Thyroid gland (tissue), 4 donors: ENCODE measurements at regions not wholly inside any gene's neighbourhood (a gene's known extent, or its start where the extent isn't known, plus 50 kb on each side); places are given as distances from the start of the nearest gene placed in this dataset.

Experiments
- DNase-seq, 2 donors: peaks; one replicate each; pipeline ENCODE4 v3.0.0-alpha.2; 2019
- H3K27ac ChIP-seq, 3 donors: fragments of 200-600 bp; sonication (generic); 1 replicate in 2 of 3; 2 replicates in 1 of 3; pipeline ENCODE4 v1.5.1; 2016 to 2019; ENCODE audit warnings: mild to moderate bottlenecking in 1 of 3, moderate library complexity in 1 of 3
- H3K27me3 ChIP-seq: fragments of 200-600 bp; sonication (generic); one replicate; pipeline ENCODE4 v1.5.1; 2019
- H3K36me3 ChIP-seq, 2 donors: fragments of 200-600 bp; sonication (generic); one replicate each; pipeline ENCODE4 v1.5.1; 2016 to 2019
- H3K4me1 ChIP-seq, 2 donors: fragments of 200-600 bp; sonication (generic); one replicate each; pipeline ENCODE4 v1.5.1; 2017 to 2019
- H3K4me3 ChIP-seq, 3 donors: fragments of 200-600 bp; sonication (generic); replicated peaks in 1 of 3; 1 replicate in 2 of 3; 2 replicates in 1 of 3; pipeline ENCODE4 v1.5.1; 2016; ENCODE audit warnings: mild to moderate bottlenecking in 1 of 3
- H3K9me3 ChIP-seq: fragments of 200-600 bp; sonication (generic); one replicate; pipeline ENCODE4 v1.5.1; 2017
- CTCF ChIP-seq, 6 experiments: fragments of 200-600 bp in 3 of 6; fragments of 450-650 bp in 3 of 6; sonication (generic) in 3 of 6; IDR thresholded peaks; one replicate each; pipeline ENCODE4 v1.5.1; 2016 to 2019; ENCODE audit warnings: antibody characterized with exemption in 6 of 6, mild to moderate bottlenecking in 2 of 6, inconsistent platforms in 1 of 6, moderate library complexity in 1 of 6
- POLR2A ChIP-seq, 2 donors: fragments of 450-650 bp; IDR thresholded peaks; one replicate each; pipeline ENCODE4 v1.6.1; 2017; ENCODE audit warnings: antibody characterized with exemption in 2 of 2, mild to moderate bottlenecking in 2 of 2, moderate library complexity in 1 of 2
- WGBS, 2 donors: methylation state at CpG; one replicate each; pipeline ENCODE4 v1.1.5; 2017; 5-methylcytosine and 5-hydroxymethylcytosine counted together
- intact Hi-C: fragments of 100-400 bp; cut with DNase I; formaldehyde crosslinking; loops from one replicate; pipeline ENCODE4 v1.15.1; 2023

DNA sequence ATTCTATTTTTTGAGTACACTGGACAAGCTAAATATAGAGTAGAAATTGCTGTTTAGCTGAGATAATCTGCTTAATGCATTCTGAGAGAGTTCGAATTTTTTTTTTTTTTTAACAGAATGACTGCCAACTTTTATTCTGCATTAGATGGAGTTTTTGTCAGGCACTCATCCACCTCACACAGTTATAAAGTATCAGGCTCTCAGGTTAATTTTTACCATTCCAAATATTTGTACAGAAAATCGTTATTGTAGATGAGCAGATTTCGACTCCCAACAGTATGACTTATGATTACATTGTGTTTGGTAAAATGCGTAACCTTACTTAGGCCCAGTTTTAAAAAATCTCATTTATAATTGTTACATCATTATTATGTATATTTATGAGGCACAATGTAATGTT lies 1731.0 kb downstream of the GRIK2 start:
- no peaks in the 10 kb centered on the region for H3K36me3 ChIP-seq
- H3K9me3 ChIP-seq, result no peaks in the 10 kb centered on the region
- TF ChIP-seq POLR2A (IDR thresholded peaks at IDR 0.05), result no peak
- TF ChIP-seq CTCF (IDR thresholded peaks at IDR 0.05), result no peak
- no peaks in the 10 kb centered on the region for H3K4me1 ChIP-seq
- WGBS, 2 donors, result 92% methylated on average over 4 of the region's 4 CpGs
- H3K4me3 ChIP-seq, result no peak overlapping the region
- intact Hi-C loops, result no loop called here
- no peaks in the 10 kb centered on the region for H3K27me3 ChIP-seq
- no peak for DNase-seq
- no peak overlapping the region for H3K27ac ChIP-seq

DNA sequence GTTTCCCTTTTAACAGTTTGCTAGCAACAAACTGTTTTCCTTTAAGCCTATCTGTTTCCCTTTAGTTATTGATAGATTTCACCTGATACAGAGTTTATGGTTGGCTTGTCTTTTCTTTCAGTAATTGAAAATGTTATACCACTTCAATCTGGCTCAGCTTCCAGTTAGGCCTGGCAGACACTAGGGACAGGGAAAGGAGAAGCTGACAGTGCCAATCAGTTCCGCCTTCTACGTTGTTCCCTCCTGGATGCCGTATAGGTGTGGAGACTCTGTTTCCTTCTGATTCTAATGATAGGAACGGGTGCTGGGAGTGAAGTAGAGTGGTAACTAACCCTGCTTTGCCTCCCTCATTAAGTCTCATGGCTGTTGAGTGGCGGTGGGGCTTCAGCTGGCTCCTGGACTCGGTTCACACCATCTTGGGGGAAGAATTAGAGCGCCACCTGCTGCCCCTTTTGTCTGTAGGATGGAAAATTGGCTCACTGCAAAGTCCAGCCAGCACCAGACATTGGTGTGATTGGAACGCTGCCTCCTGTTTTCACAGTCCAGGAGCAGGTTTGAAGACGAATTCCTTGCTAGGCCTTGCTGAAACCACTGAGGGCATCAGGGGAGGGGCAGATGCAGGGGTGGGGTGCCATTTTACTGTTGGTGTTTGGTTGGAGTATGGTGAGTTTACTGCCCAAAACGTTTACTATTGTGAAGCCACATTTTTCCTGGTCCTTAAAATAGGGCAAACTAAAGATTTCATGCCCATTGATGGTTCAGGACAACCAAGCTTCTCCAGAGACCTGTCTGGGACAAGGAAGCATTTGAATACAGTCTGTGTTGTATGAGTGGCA lies 1729.5 kb downstream of the GRIK2 start:
- WGBS, 2 donors, result 23 to 27% methylated on average over 10 of the region's 10 CpGs
- Histone ChIP-seq H3K36me3 (no peaks in the 10 kb centered on the region), H3K4me3 (no peak overlapping the region), H3K27ac (no peak overlapping the region), H3K4me1 (no peaks in the 10 kb centered on the region), H3K27me3 (no peaks in the 10 kb centered on the region), H3K9me3 (no peaks in the 10 kb centered on the region)
- peak; percentile 30 to 75 for DNase-seq
- intact Hi-C loops, result no loop called here
- TF ChIP-seq CTCF (IDR thresholded peaks at IDR 0.05), result peak in 3 of 6 experiments; percentile 28 to 58 (median 47)
- TF ChIP-seq POLR2A (IDR thresholded peaks at IDR 0.05), result no peak

- TF ChIP-seq POLR2A (IDR thresholded peaks at IDR 0.05) (no peak), CTCF (IDR thresholded peaks at IDR 0.05) (no peak)
- Histone ChIP-seq H3K4me1 (no peaks in the 10 kb centered on the region), H3K36me3 (no peaks in the 10 kb centered on the region), H3K9me3 (no peaks in the 10 kb centered on the region), H3K27me3 (no peaks in the 10 kb centered on the region), H3K4me3 (no peak overlapping the region), H3K27ac (no peak overlapping the region)
- WGBS, 2 donors, result 92 to 97% methylated on average over 3 of the region's 3 CpGs
- no peak for DNase-seq
- intact Hi-C loops, result no loop called here
Measured at GRCh38 chr6:103119056-103119455, 1725.5 kb downstream of the GRIK2 start.

DNA sequence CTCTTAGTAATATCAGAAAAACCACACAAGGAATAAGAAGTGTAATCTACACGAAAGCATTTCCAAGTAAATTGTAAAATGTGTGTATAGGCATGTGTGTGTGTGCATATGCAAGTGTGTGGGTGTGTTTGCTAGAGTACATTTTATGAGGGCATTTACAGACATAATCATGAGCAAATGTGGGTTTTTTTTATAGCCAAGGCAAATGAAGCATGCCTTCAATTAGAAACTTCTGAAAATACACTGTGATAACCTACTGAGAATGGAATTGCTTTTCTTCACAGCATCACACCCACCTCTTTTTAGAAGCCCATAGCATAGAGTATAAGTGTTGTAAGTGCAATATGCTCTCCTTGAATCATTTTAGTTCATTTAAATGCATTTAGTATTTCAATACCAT lies 1721.1 kb downstream of the GRIK2 start:
- H3K4me1 ChIP-seq, result no peaks in the 10 kb centered on the region
- TF ChIP-seq POLR2A (IDR thresholded peaks at IDR 0.05), result no peak
- no peaks in the 10 kb centered on the region for H3K27me3 ChIP-seq
- H3K4me3 ChIP-seq, result no peak overlapping the region
- no peak for DNase-seq
- 76 to 83% methylated on average over 1 of the region's 1 CpG for WGBS, 2 donors
- H3K36me3 ChIP-seq, result no peaks in the 10 kb centered on the region
- intact Hi-C loops, result no loop called here
- H3K27ac ChIP-seq, result no peak overlapping the region
- H3K9me3 ChIP-seq, result no peaks in the 10 kb centered on the region

- H3K36me3 ChIP-seq, result no peaks in the 10 kb centered on the region
- H3K27ac ChIP-seq, result no peak overlapping the region
- intact Hi-C loops, result no loop called here
- H3K4me1 ChIP-seq, result no peaks in the 10 kb centered on the region
- no peak for DNase-seq
- H3K9me3 ChIP-seq, result no peaks in the 10 kb centered on the region
- 93 to 96% methylated on average over 1 of the region's 1 CpG for WGBS, 2 donors
- TF ChIP-seq POLR2A (IDR thresholded peaks at IDR 0.05) (no peak), CTCF (IDR thresholded peaks at IDR 0.05) (no peak)
- no peaks in the 10 kb centered on the region for H3K27me3 ChIP-seq
- H3K4me3 ChIP-seq, result no peak overlapping the region
Measured at GRCh38 chr6:103113416-103113815, 1719.9 kb downstream of the GRIK2 start.
